ENCODE measurements at regions not wholly inside any gene's neighbourhood (a gene's known extent, or its start where the extent isn't known, plus 50 kb on each side); places are given as distances from the start of the nearest gene placed in this dataset.

DNA sequence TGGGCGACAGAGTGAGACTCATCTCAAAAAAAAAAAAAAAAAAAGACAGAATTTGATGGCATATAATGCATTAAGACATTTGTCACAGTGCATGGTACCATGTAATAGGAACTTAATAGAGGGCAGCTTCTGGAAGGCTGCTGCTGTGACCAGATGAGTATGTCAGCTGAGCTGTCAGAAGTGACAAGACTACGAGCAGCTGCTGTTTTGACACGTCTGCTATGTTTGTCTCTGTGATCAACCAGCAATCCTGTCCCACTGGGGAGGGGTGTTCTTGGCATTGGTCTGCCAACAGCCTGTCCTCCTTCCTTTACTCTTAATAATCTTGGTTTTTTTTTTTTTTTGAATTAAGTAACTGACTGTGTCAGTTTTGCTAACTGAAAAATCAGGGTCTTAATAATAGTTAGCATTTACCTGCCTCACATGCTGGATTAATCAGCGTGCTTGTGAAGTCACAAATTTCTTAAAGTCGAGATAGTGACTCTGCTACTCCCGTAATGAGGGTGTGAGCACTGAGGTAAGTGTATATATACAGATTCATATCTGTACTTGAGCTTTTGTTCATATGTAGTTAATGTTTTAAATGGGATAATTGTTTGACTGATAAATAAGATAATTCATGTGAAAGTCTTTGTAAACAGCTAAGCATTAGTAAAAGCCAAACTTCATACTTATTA is 152.4 kb downstream of the BMP2 start:
- H3K27ac ChIP-seq, result no peak overlapping the region
- H3K36me3 ChIP-seq, result no peaks in the 10 kb centered on the region
- no peak for DNase-seq

DNA sequence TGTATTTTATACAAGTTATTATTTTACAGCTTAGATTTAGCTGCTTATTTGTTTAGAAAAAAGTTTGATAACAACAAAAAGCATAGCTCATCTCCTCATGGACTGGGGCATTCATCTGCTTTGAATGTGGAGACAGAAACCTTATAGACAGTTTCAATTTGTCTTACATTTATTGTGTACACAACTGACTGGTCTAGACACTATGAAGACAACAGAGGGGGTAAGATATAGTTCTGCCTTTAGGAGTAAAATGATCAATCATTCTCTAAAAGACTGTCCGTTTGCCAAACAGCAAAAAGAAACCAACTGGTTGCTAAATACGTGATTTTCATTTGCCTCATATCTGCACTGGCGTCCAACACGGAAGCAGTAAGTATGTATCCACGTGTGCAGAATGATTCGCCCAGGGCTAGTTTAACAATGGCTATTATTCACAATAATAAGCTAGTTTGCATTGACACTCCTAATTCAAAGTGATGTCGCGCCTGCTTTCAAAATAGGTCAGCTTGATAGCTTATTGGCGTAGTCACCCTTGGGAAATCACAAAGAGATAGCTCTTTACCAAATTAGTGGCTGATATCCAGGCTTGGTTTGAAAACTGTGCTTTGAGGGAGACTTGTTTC is 153.6 kb downstream of the BMP2 start:
- Histone ChIP-seq H3K4me1 (no peaks in the 10 kb centered on the region), H3K27me3 (no peaks in the 10 kb centered on the region), H3K4me3 (no peak overlapping the region), H3K9me3 (no peaks in the 10 kb centered on the region), H3K36me3 (no peaks in the 10 kb centered on the region), H3K27ac (no peak overlapping the region)
- TF ChIP-seq, protein P1, sequence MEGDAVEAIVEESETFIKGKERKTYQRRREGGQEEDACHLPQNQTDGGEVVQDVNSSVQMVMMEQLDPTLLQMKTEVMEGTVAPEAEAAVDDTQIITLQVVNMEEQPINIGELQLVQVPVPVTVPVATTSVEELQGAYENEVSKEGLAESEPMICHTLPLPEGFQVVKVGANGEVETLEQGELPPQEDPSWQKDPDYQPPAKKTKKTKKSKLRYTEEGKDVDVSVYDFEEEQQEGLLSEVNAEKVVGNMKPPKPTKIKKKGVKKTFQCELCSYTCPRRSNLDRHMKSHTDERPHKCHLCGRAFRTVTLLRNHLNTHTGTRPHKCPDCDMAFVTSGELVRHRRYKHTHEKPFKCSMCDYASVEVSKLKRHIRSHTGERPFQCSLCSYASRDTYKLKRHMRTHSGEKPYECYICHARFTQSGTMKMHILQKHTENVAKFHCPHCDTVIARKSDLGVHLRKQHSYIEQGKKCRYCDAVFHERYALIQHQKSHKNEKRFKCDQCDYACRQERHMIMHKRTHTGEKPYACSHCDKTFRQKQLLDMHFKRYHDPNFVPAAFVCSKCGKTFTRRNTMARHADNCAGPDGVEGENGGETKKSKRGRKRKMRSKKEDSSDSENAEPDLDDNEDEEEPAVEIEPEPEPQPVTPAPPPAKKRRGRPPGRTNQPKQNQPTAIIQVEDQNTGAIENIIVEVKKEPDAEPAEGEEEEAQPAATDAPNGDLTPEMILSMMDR (IDR thresholded peaks at IDR 0.05), result no peak
- no peak for TF ChIP-seq POLR2A (IDR thresholded peaks at IDR 0.05)
- no peak for DNase-seq

More for the DNA sequence above, 152.4 kb downstream of the BMP2 start:
- Histone ChIP-seq H3K9me3 (no peaks in the 10 kb centered on the region), H3K4me1 (no peaks in the 10 kb centered on the region), H3K27me3 (no peaks in the 10 kb centered on the region), H3K4me3 (no peak overlapping the region)
- TF ChIP-seq, protein P1 (IDR thresholded peaks at IDR 0.05), result no peak
- no peak for TF ChIP-seq POLR2A (IDR thresholded peaks at IDR 0.05)

DNA sequence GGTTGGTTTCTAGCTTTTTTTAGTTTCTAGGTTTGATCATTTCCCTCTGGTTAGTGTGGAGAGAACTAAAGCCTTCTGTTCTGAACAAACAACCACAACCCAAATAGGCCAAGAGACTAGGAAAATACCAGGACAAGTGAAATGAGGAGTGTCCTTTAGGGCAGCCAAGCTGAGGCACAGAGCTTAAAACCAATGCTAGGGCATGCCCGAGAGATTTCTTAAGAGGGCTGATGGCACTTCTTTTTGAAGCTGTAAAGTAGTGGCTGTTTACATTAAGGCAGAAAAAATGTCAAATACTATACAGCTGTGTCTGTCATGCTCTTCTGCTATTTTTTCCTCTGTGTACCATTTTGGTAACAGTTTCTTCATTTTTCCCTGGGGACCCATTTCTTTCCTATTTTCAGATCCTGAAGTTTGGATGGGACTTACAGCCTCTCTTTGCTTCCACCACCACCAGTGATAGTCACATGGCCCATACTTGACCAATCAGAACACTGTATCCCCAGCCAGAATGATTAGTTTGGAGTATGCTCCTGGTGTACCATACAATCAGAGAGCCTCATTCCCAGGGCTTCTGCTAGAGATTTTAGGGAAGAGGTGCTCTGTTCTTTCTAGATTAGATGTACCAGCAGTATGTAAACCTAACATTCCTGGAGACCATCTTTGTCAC is 154.4 kb downstream of the BMP2 start:
- Histone ChIP-seq H3K27me3 (no peaks in the 10 kb centered on the region), H3K9me3 (no peaks in the 10 kb centered on the region), H3K4me3 (no peak overlapping the region), H3K36me3 (no peaks in the 10 kb centered on the region), H3K27ac (no peak overlapping the region), H3K4me1 (no peaks in the 10 kb centered on the region)
- TF ChIP-seq, protein P1 (IDR thresholded peaks at IDR 0.05), result no peak
- TF ChIP-seq POLR2A (IDR thresholded peaks at IDR 0.05), result no peak
- DNase-seq, result no peak

DNA sequence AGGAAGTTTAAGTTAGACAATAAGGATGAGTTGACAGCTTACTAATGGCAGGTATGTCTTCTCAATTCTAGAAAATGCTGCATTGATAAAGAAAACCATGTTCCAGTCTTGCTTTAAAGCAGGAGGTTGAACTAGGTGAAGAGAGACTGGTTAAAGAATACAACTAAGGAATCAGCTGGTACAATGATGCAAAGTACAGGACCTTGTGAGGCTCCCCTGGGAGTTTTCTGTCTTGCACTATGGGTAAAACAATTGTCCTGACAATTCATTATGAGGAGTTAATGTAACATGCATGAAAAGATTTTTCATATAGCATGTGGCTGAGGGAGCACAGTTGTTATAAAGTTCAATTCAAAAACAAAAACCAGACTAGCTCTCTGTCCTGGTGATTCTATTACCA is 157.2 kb downstream of the BMP2 start:
- Histone ChIP-seq H3K36me3 (no peaks in the 10 kb centered on the region), H3K27me3 (no peaks in the 10 kb centered on the region), H3K27ac (no peak overlapping the region), H3K4me1 (no peaks in the 10 kb centered on the region), H3K9me3 (no peaks in the 10 kb centered on the region), H3K4me3 (no peak overlapping the region)
- TF ChIP-seq, protein P1 (IDR thresholded peaks at IDR 0.05), result no peak
- no peak for TF ChIP-seq POLR2A (IDR thresholded peaks at IDR 0.05)
- no peak for DNase-seq

DNA sequence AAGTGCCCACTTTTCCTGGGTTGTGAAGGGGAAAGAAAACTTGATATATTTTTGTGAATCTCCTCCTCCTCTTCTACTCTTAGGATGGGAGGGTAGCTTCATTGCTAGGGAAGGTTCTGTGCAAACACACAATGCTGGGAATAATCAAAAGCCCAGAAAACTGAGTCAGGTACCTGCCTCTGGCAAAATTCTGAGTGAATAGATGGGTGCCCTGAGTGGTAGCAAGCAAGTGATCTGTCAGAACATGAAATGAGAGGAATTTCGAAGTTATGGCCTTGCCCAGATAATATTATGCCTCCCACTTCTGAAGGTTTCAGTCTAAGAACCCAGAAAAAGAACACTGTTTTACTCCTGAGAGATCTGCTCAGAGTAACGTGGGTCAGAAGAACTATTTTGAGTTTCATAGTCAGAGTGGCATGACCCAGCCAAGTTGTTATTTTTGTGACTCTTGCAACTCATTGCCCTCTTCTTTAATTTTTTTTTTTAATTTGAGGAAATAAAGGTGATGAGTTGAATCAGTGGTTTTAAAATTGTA is 158.3 kb downstream of the BMP2 start:
- TF ChIP-seq POLR2A (IDR thresholded peaks at IDR 0.05), result no peak
- TF ChIP-seq, protein P1 (IDR thresholded peaks at IDR 0.05), result no peak
- DNase-seq, result no peak
- no peaks in the 10 kb centered on the region for H3K9me3 ChIP-seq
- H3K36me3 ChIP-seq, result no peaks in the 10 kb centered on the region
- H3K27me3 ChIP-seq, result no peaks in the 10 kb centered on the region
- H3K27ac ChIP-seq, result no peak overlapping the region
- H3K4me3 ChIP-seq, result no peak overlapping the region
- no peaks in the 10 kb centered on the region for H3K4me1 ChIP-seq

All from Peyer's patch (tissue), 4 donors.